Midbrain (tissue), 1 donor: ENCODE measurements at regions not wholly inside any gene's neighbourhood (a gene's known extent, or its start where the extent isn't known, plus 50 kb on each side); places are given as distances from the start of the nearest gene placed in this dataset.
"Not testable (repeated sequence)": the region's sequence is repeated elsewhere in the genome, so short reads cannot be mapped to it uniquely, and the experiment has no call there.

Experiments used
- DNase-seq: peaks from one replicate; lab custom pipeline; 2025; lab: John Stamatoyannopoulos, UW

GRCh38 chr12:42030588-42030987, 114.1 kb downstream of the GXYLT1 start:
- DNase-seq = no peak

- no peak for DNase-seq
Measured at GRCh38 chr12:42027546-42027945, 117.1 kb downstream of the GXYLT1 start.

GRCh38 chr12:42024495-42024830, 120.2 kb downstream of the GXYLT1 start:
- DNase-seq = no peak

- DNase-seq = peak; percentile 79
Measured at GRCh38 chr12:42023733-42024494, 120.8 kb downstream of the GXYLT1 start.

GRCh38 chr12:42021937-42022336, 122.7 kb downstream of the GXYLT1 start:
- DNase-seq = not testable (repeated sequence)

GRCh38 chr12:42021469-42021868, 123.2 kb downstream of the GXYLT1 start:
- no peak for DNase-seq

GRCh38 chr12:42020226-42020625, 124.4 kb downstream of the GXYLT1 start:
- no peak for DNase-seq

- no peak for DNase-seq
Measured at GRCh38 chr12:42019746-42020145, 124.9 kb downstream of the GXYLT1 start.

- no peak for DNase-seq
Measured at GRCh38 chr12:42017051-42017450, 127.6 kb downstream of the GXYLT1 start.

- DNase-seq = no peak
Measured at GRCh38 chr12:42015051-42015461, 129.6 kb downstream of the GXYLT1 start.

- not testable (repeated sequence) for DNase-seq
Measured at GRCh38 chr12:42012501-42012900, 132.2 kb downstream of the GXYLT1 start.

GRCh38 chr12:42010715-42011114, 134.0 kb downstream of the GXYLT1 start:
- DNase-seq = no peak

- no peak for DNase-seq
Measured at GRCh38 chr12:42010257-42010656, 134.4 kb downstream of the GXYLT1 start.

- DNase-seq = no peak
Measured at GRCh38 chr12:42008996-42009395, 135.7 kb downstream of the GXYLT1 start.

GRCh38 chr12:42003031-42003430, 141.6 kb downstream of the GXYLT1 start:
- no peak for DNase-seq

GRCh38 chr12:42002563-42002962, 142.1 kb downstream of the GXYLT1 start:
- DNase-seq = no peak

- DNase-seq = no peak
Measured at GRCh38 chr12:41998436-41998835, 146.2 kb downstream of the GXYLT1 start.

GRCh38 chr12:41993283-41993682, 151.4 kb downstream of the GXYLT1 start:
- no peak for DNase-seq

- no peak for DNase-seq
Measured at GRCh38 chr12:41992692-41993215, 151.9 kb downstream of the GXYLT1 start.

- no peak for DNase-seq
Measured at GRCh38 chr12:41992022-41992421, 152.7 kb downstream of the GXYLT1 start.

- DNase-seq = no peak
Measured at GRCh38 chr12:41988715-41989114, 156.0 kb downstream of the GXYLT1 start.

GRCh38 chr12:41986513-41986912, 158.2 kb downstream of the GXYLT1 start:
- not testable (repeated sequence) for DNase-seq

- no peak for DNase-seq
Measured at GRCh38 chr12:41983856-41984255, 160.8 kb downstream of the GXYLT1 start.

GRCh38 chr12:41983394-41983793, 161.3 kb downstream of the GXYLT1 start:
- DNase-seq = no peak
